Liver (tissue), 8 donors: ENCODE measurements at regions not wholly inside any gene's neighbourhood (a gene's known extent, or its start where the extent isn't known, plus 50 kb on each side); places are given as distances from the start of the nearest gene placed in this dataset.

Experiments
- DNase-seq: peaks from one replicate; pipeline ENCODE4 v3.0.0-alpha.2; 2017; ENCODE audit warnings: low spot score
- H3K27ac ChIP-seq, 2 donors: one replicate each; pipeline ENCODE4 v1.7.0; 2013; ENCODE audit warnings: inconsistent platforms in 2 of 2, low read length in 2 of 2, control low read depth in 1 of 2, low read depth in 1 of 2, mild to moderate bottlenecking in 1 of 2
- H3K27me3 ChIP-seq, 4 donors: one replicate each; pipeline versions ENCODE4 v1.6.1 to v1.7.0; 2013; ENCODE audit warnings: low read length in 3 of 4, inconsistent platforms in 1 of 4, mild to moderate bottlenecking in 1 of 4, moderate library complexity in 1 of 4; ENCODE audit not compliant: control insufficient read depth in 4 of 4, insufficient read depth in 4 of 4
- H3K36me3 ChIP-seq, 4 donors: one replicate each; pipeline versions ENCODE4 v1.6.1 to v1.7.0; 2013; ENCODE audit warnings: low read length in 3 of 4, mild to moderate bottlenecking in 3 of 4, low read depth in 1 of 4, moderate library complexity in 1 of 4; ENCODE audit not compliant: control insufficient read depth in 4 of 4, insufficient read depth in 3 of 4
- H3K4me1 ChIP-seq, 4 donors: one replicate each; pipeline versions ENCODE4 v1.6.1 to v1.7.0; 2013; ENCODE audit warnings: low read length in 3 of 4, mild to moderate bottlenecking in 3 of 4, moderate library complexity in 1 of 4; ENCODE audit not compliant: control insufficient read depth in 4 of 4, insufficient read depth in 4 of 4
- H3K4me3 ChIP-seq, 3 donors: one replicate each; pipeline versions ENCODE4 v1.6.1 to v1.7.0; 2013; ENCODE audit warnings: low read length in 3 of 3, control low read depth in 1 of 3, low read depth in 1 of 3, mild to moderate bottlenecking in 1 of 3
- H3K9ac ChIP-seq, 2 donors: one replicate each; pipeline ENCODE4 v1.7.0; 2013; ENCODE audit warnings: low read length in 2 of 2, mild to moderate bottlenecking in 2 of 2, moderate library complexity in 2 of 2, control low read depth in 1 of 2, low read depth in 1 of 2
- H3K9me3 ChIP-seq, 4 donors: one replicate each; pipeline versions ENCODE4 v1.6.1 to v1.7.0; 2013; ENCODE audit warnings: low read length in 3 of 4; ENCODE audit not compliant: control insufficient read depth in 4 of 4
- ATF3 ChIP-seq: IDR thresholded peaks from 2 replicates; pipeline ENCODE4 v1.6.1; 2016; ENCODE audit warnings: antibody characterized with exemption
- CTCF ChIP-seq: fragments of 150-350 bp; IDR thresholded peaks from 2 replicates; pipeline ENCODE4 v1.5.1; 2017; ENCODE audit warnings: improper control_type of control experiment, low read depth, low read length; ENCODE audit not compliant: missing input control
- EGR1 ChIP-seq, 2 donors: IDR thresholded peaks; 2 replicates each; pipeline ENCODE4 v1.6.1; 2016 to 2018; ENCODE audit warnings: antibody characterized with exemption in 2 of 2, low read depth in 2 of 2
- FOXA1 ChIP-seq: IDR thresholded peaks from 2 replicates; pipeline ENCODE4 v1.6.1; 2016; ENCODE audit warnings: antibody characterized with exemption
- FOXA2 ChIP-seq: IDR thresholded peaks from 2 replicates; pipeline ENCODE4 v1.6.1; 2016; ENCODE audit warnings: antibody characterized with exemption
- GABPA ChIP-seq, 2 donors: IDR thresholded peaks in 1 of 2; conservative IDR thresholded peaks in 1 of 2; 2 replicates each; pipeline ENCODE4 v1.6.1; 2016; ENCODE audit warnings: antibody characterized with exemption in 2 of 2, mild to moderate bottlenecking in 1 of 2, moderate library complexity in 1 of 2
- HNF4A ChIP-seq, 2 donors: conservative IDR thresholded peaks; 2 replicates each; pipeline ENCODE4 v1.6.1; 2016; ENCODE audit warnings: antibody characterized with exemption in 2 of 2, mild to moderate bottlenecking in 2 of 2
- HNF4G ChIP-seq: IDR thresholded peaks from 2 replicates; pipeline ENCODE4 v1.6.1; 2016; ENCODE audit warnings: antibody characterized with exemption
- JUND ChIP-seq, 2 donors: IDR thresholded peaks; 2 replicates each; pipeline ENCODE4 v1.6.1; 2016; ENCODE audit warnings: antibody characterized with exemption in 2 of 2
- MAX ChIP-seq: IDR thresholded peaks from 2 replicates; pipeline ENCODE4 v1.6.1; 2016; ENCODE audit warnings: antibody characterized with exemption
- NR2F2 ChIP-seq: IDR thresholded peaks from 2 replicates; pipeline ENCODE4 v1.6.1; 2016; ENCODE audit warnings: antibody characterized with exemption
- RAD21 ChIP-seq, 2 donors: IDR thresholded peaks; 2 replicates each; pipeline ENCODE4 v1.6.1; 2016; ENCODE audit warnings: antibody characterized with exemption in 2 of 2, mild to moderate bottlenecking in 2 of 2
- REST ChIP-seq: IDR thresholded peaks from 2 replicates; pipeline ENCODE4 v1.6.1; 2016; ENCODE audit warnings: antibody characterized with exemption, mild to moderate bottlenecking
- RXRA ChIP-seq, 2 donors: IDR thresholded peaks; 2 replicates each; pipeline ENCODE4 v1.6.1; 2017 to 2018; ENCODE audit warnings: antibody characterized with exemption in 2 of 2, mild to moderate bottlenecking in 1 of 2
- SP1 ChIP-seq: IDR thresholded peaks from 2 replicates; pipeline ENCODE4 v1.6.1; 2018; ENCODE audit warnings: antibody characterized with exemption, mild to moderate bottlenecking
- TAF1 ChIP-seq: conservative IDR thresholded peaks from 2 replicates; pipeline ENCODE4 v1.6.1; 2016; ENCODE audit warnings: antibody characterized with exemption, mild to moderate bottlenecking
- YY1 ChIP-seq: IDR thresholded peaks from 2 replicates; pipeline ENCODE4 v1.6.1; 2016; ENCODE audit warnings: antibody characterized with exemption, mild to moderate bottlenecking
- WGBS: extraction: QIAGEN DNeasy Blood & Tissue Kit; methylation state at CpG from one replicate; pipeline ENCODE4 v1.1.7; 2013; 5-methylcytosine and 5-hydroxymethylcytosine counted together
- TF ChIP-seq, protein P1 (sequence below): IDR thresholded peaks from 2 replicates; pipeline ENCODE4 v1.6.1; 2016; ENCODE audit warnings: antibody characterized with exemption
- donor health status: healthy.
- donor health status: healthy.
- donor health status: healthy.
- donor health status: healthy.
- donor health status: healthy.

DNA sequence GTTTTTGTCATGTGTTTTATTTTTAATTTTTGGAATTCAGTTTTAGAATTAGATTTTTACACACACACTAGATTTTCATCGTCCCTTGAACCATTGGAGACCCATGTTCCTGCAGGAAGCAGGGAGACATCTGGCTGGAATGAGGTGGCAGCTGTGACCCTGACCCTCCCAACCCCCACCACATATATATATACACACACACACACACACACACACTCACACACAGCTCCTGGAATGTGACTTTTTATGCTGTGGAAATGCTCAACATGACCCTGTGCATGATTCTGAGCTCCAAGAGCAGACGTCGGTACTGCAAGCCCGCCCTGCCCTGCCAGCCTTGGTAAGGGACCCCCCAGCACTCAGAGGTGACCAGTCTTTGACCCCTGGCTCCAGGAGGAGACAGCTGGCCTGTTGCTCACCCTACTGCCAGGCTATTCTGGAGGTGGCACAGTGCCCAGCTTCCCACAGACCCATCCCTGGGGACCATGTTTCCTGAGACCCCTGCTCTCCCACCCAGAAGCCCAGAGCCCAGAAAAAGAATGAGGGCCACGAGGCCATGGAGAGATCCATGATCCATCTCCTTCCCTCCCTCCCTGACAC is 103.2 kb upstream of the VSTM2B start:
- WGBS: 62% methylated on average over 5 of the region's 5 CpGs
- H3K27me3 ChIP-seq: peaks cover 0 to 5% (median 0%) of the 10 kb centered on the region in 4 donors
- no peak overlapping the region for H3K4me3 ChIP-seq
- H3K27ac ChIP-seq: no peak overlapping the region
- H3K36me3 ChIP-seq: no peaks in the 10 kb centered on the region
- H3K9ac ChIP-seq: no peak overlapping the region
- H3K4me1 ChIP-seq: no peaks in the 10 kb centered on the region
- no peaks in the 10 kb centered on the region for H3K9me3 ChIP-seq
- DNase-seq: no peak
- TF ChIP-seq REST (no peak), FOXA1 (no peak), FOXA2 (no peak), HNF4A (conservative IDR thresholded peaks at IDR 0.05) (no peak), GABPA (IDR thresholded peaks at IDR 0.05 in 1 of 2, conservative IDR thresholded peaks at IDR 0.05 in 1 of 2) (no peak), NR2F2 (no peak), ATF3 (no peak), MAX (no peak), TAF1 (no peak), CTCF (no peak), JUND (IDR thresholded peaks at IDR 0.05) (no peak), RXRA (IDR thresholded peaks at IDR 0.05) (no peak), SP1 (no peak), YY1 (no peak), RAD21 (IDR thresholded peaks at IDR 0.05) (no peak), HNF4G (no peak), EGR1 (IDR thresholded peaks at IDR 0.05; ENCODE audit: low read depth in 2 of 2) (no peak)
- TF ChIP-seq, protein P1, sequence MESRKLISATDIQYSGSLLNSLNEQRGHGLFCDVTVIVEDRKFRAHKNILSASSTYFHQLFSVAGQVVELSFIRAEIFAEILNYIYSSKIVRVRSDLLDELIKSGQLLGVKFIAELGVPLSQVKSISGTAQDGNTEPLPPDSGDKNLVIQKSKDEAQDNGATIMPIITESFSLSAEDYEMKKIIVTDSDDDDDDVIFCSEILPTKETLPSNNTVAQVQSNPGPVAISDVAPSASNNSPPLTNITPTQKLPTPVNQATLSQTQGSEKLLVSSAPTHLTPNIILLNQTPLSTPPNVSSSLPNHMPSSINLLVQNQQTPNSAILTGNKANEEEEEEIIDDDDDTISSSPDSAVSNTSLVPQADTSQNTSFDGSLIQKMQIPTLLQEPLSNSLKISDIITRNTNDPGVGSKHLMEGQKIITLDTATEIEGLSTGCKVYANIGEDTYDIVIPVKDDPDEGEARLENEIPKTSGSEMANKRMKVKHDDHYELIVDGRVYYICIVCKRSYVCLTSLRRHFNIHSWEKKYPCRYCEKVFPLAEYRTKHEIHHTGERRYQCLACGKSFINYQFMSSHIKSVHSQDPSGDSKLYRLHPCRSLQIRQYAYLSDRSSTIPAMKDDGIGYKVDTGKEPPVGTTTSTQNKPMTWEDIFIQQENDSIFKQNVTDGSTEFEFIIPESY: no peak
